Vagina (tissue), 2 donors: ENCODE measurements at regions not wholly inside any gene's neighbourhood (a gene's known extent, or its start where the extent isn't known, plus 50 kb on each side); places are given as distances from the start of the nearest gene placed in this dataset.

Source experiments
- POLR2A ChIP-seq, 2 donors: fragments of 450-650 bp; IDR thresholded peaks; one replicate each; pipeline ENCODE4 v1.6.1; 2017; ENCODE audit warnings: antibody characterized with exemption in 2 of 2, mild to moderate bottlenecking in 2 of 2, moderate library complexity in 2 of 2
- POLR2AphosphoS5 ChIP-seq, 2 donors: sonication (generic); formaldehyde crosslinking; IDR thresholded peaks; one replicate each; pipeline ENCODE4 v1.9.0; 2017; ENCODE audit warnings: antibody characterized with exemption in 2 of 2, mild to moderate bottlenecking in 2 of 2, low read depth in 1 of 2; ENCODE audit not compliant: insufficient read depth in 1 of 2
- TF ChIP-seq, protein P1 (sequence below), 3 experiments: fragments of 450-650 bp in 2 of 3; fragments of 200-600 bp in 1 of 3; sonication (generic) in 1 of 3; IDR thresholded peaks; one replicate each; pipeline ENCODE4 v1.5.1; 2017 to 2019; ENCODE audit warnings: antibody characterized with exemption in 3 of 3, mild to moderate bottlenecking in 2 of 3, moderate library complexity in 2 of 3

DNA sequence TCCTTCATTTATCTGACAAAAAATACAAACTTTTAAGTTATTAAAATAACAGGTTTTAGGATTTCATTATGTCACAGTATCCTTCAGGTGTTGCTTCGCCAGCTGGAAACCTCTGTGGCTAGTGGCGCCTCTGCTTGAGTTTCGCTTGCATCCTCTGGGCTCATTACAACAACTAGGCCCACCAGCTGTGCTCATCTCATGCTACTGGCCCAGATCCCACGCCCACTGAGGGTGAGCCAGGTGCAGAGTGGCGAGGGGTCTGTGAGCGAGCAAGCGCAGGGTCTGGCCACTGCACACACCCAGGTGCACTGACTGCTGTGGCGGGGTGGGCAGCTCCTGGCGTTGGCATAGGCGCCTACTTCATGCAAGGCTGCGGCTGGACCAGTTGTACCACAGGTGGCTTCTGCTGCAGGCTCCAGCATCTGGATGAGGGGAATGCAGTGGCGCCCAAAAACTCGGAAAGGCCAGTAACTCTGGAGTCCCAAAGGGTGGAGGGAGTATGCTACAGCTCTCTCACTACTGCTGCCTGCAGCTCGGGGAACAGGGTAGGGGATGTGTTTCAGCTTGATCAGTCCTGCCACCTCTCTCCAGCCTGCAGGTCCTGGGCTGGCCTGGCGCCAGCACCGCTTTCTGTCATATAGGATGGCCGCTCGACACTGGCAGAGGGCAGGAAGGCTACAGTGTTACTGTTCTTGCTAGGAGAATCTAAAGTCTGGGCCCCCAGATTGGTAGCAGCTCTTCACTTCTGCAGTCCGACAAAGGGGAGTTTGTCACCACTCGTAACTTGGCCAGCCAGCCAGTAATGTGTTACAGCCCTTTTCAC is 452.1 kb downstream of the TUSC1 start:
- TF ChIP-seq, protein P1, sequence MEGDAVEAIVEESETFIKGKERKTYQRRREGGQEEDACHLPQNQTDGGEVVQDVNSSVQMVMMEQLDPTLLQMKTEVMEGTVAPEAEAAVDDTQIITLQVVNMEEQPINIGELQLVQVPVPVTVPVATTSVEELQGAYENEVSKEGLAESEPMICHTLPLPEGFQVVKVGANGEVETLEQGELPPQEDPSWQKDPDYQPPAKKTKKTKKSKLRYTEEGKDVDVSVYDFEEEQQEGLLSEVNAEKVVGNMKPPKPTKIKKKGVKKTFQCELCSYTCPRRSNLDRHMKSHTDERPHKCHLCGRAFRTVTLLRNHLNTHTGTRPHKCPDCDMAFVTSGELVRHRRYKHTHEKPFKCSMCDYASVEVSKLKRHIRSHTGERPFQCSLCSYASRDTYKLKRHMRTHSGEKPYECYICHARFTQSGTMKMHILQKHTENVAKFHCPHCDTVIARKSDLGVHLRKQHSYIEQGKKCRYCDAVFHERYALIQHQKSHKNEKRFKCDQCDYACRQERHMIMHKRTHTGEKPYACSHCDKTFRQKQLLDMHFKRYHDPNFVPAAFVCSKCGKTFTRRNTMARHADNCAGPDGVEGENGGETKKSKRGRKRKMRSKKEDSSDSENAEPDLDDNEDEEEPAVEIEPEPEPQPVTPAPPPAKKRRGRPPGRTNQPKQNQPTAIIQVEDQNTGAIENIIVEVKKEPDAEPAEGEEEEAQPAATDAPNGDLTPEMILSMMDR (IDR thresholded peaks at IDR 0.05): no peak
- TF ChIP-seq POLR2A (IDR thresholded peaks at IDR 0.05) (no peak), POLR2AphosphoS5 (IDR thresholded peaks at IDR 0.05; ENCODE audit: insufficient read depth in 1 of 2, low read depth in 1 of 2) (no peak)
